ENCODE measurements at regions not wholly inside any gene's neighbourhood (a gene's known extent, or its start where the extent isn't known, plus 50 kb on each side); places are given as distances from the start of the nearest gene placed in this dataset.
"Not testable (repeated sequence)": the region's sequence is repeated elsewhere in the genome, so short reads cannot be mapped to it uniquely, and the experiment has no call there.

DNA sequence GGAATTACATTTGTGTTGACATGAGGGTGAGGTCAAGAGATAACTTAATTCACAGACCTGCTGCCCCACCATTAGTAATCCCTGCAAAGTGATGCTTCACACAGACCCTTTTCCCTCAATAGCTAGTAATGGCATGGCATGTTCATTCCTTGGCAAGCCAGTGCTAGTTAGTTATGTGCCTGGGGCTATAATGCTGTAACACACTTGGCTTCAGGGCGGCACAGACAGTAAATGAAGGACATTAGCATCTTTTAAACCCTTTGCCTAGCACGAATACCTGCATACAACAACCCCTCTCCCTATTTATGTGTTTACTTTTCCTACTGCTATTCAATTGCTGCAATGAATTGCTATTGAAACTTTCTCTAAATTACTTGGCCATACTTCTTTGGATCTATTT lies 266.2 kb upstream of the VWC2 start:
- H3K36me3 ChIP-seq (ENCODE audit: control insufficient read depth in 1 of 2, insufficient read depth in 2 of 2, low read length in 2 of 2); H3K4me3 ChIP-seq (replicated peaks in 1 of 2; ENCODE audit: low read depth in 1 of 2, low read length in 2 of 2); intact Hi-C loops (cut with micrococcal nuclease); H3K9ac ChIP-seq (ENCODE audit: low read length); H3K79me2 ChIP-seq (ENCODE audit: insufficient read depth, low read length); H3K4me1 ChIP-seq (ENCODE audit: control insufficient read depth in 1 of 2, insufficient read depth in 2 of 2, low read length in 2 of 2); H3K9me2 ChIP-seq (ENCODE audit: insufficient read depth); ATAC-seq; H3K27me3 ChIP-seq (ENCODE audit: insufficient read depth, low read length); H4K20me1 ChIP-seq (ENCODE audit: insufficient read depth); RAD21 ChIA-PET (ENCODE audit: low non-redundant PET in 1 of 2, low total read pairs in 2 of 2, uncharacterized antibody in 2 of 2, unreplicated experiment in 2 of 2); CTCF ChIA-PET; BruUV-seq (replicated peaks); H2AFZ ChIP-seq (ENCODE audit: low read depth, low read length, poor library complexity, severe bottlenecking); H3K4me2 ChIP-seq (ENCODE audit: low read length); H3K27ac ChIP-seq (ENCODE audit: low read depth, low read length); POLR2A ChIA-PET; DNase-seq (ENCODE audit: low read depth, low spot score): not testable (repeated sequence)
- H3K9me3 ChIP-seq (ENCODE audit: control insufficient read depth in 1 of 2, insufficient read depth in 1 of 2, low read depth in 1 of 2, low read length in 2 of 2): peaks cover 3 to 13% of the 10 kb centered on the region in 2 experiments; a peak in 2 of 4 replicates

GRCh38 chr7:49513911-49514310 lies 259.5 kb upstream of the VWC2 start:
- TF ChIP-seq SRF (IDR thresholded peaks at IDR 0.05; ENCODE audit: low read depth): no peak
- TF ChIP-seq ATF3 (IDR thresholded peaks at IDR 0.05): no peak
- no peak for TF ChIP-seq MAX (IDR thresholded peaks at IDR 0.05)
- no peak for TF ChIP-seq SIN3A (IDR thresholded peaks at IDR 0.05; ENCODE audit: low read depth)
- TF ChIP-seq YY1 (IDR thresholded peaks at IDR 0.05; ENCODE audit: extremely low read depth, insufficient replicate concordance, low read depth, low read length): no peak
- no peak for TF ChIP-seq SP1 (IDR thresholded peaks at IDR 0.05; ENCODE audit: low read depth)
- no peak for TF ChIP-seq CTCF (IDR thresholded peaks at IDR 0.05 in 2 of 3, conservative IDR thresholded peaks at IDR 0.05 in 1 of 3; ENCODE audit: borderline replicate concordance in 1 of 3, insufficient read depth in 1 of 3, low read depth in 2 of 3, low read length in 2 of 3)
- Histone ChIP-seq H3K4me2 (ENCODE audit: low read length) (no peak overlapping the region), H3K36me3 (ENCODE audit: control insufficient read depth in 1 of 2, insufficient read depth in 2 of 2, low read length in 2 of 2) (no peaks in the 10 kb centered on the region), H4K20me1 (ENCODE audit: insufficient read depth) (no peaks in the 10 kb centered on the region), H3K9ac (ENCODE audit: low read length) (no peak overlapping the region), H3K79me2 (ENCODE audit: insufficient read depth, low read length) (no peaks in the 10 kb centered on the region), H2AFZ (ENCODE audit: low read depth, low read length, poor library complexity, severe bottlenecking) (no peak overlapping the region), H3K27me3 (ENCODE audit: insufficient read depth, low read length) (no peaks in the 10 kb centered on the region), H3K4me1 (ENCODE audit: control insufficient read depth in 1 of 2, insufficient read depth in 2 of 2, low read length in 2 of 2) (no peaks in the 10 kb centered on the region), H3K9me3 (ENCODE audit: control insufficient read depth in 1 of 2, insufficient read depth in 1 of 2, low read depth in 1 of 2, low read length in 2 of 2) (peaks cover 3 to 17% of the 10 kb centered on the region in 2 experiments; a peak in 3 of 4 replicates), H3K4me3 (replicated peaks in 1 of 2; ENCODE audit: low read depth in 1 of 2, low read length in 2 of 2) (no peak overlapping the region), H3K27ac (ENCODE audit: low read depth, low read length) (no peak overlapping the region), H3K9me2 (ENCODE audit: insufficient read depth) (no peaks in the 10 kb centered on the region)
- BruUV-seq (replicated peaks): no TSS peak
- ChIA-PET RAD21 (ENCODE audit: low non-redundant PET in 1 of 2, low total read pairs in 2 of 2, uncharacterized antibody in 2 of 2, unreplicated experiment in 2 of 2) (no interaction called here), POLR2A (no interaction called here), CTCF (no interaction called here)
- intact Hi-C loops (cut with micrococcal nuclease): no loop called here
- DNase-seq (ENCODE audit: low read depth, low spot score): no peak
- ATAC-seq: no peak
